Stimulated activated CD8-positive, alpha-beta memory T cell treated with anti-CD3 and anti-CD28 coated beads, Interleukin-12 subunit alpha, Interleukin-12 subunit beta, amount 100 ng/mL, for 24 hours (primary cell): ENCODE measurements at regions not wholly inside any gene's neighbourhood (a gene's known extent, or its start where the extent isn't known, plus 50 kb on each side); places are given as distances from the start of the nearest gene placed in this dataset.
"Not testable (repeated sequence)": the region's sequence is repeated elsewhere in the genome, so short reads cannot be mapped to it uniquely, and the experiment has no call there.

Experiments used
- DNase-seq: peaks from one replicate; pipeline ENCODE4 v3.0.0-alpha.2; 2020; ENCODE audit errors: extremely low read depth

- no peak for DNase-seq
Observed at GRCh38 chr6:137655291-137655690, 161.1 kb upstream of the OLIG3 start.

DNA sequence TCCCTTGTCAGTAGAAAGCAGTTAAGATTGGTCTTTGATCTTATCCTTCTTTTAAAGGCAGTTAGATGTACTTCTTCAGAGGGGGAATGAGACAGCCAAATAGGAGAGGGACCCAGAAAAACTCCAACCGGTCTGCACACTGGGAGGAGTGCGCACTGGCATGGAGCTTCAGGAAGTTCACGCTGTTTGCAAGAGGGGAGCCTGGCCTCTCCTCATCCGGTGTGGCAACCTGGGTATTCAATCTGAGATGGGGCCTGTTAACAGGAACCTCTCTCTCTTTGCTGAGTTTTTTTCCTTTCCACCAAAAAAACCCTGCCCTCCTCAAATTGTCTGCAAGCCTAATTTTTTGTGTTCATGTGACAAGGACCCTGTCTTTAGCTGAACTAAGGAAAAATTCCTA, 162.5 kb upstream of the OLIG3 start:
- DNase-seq: no peak

DNA sequence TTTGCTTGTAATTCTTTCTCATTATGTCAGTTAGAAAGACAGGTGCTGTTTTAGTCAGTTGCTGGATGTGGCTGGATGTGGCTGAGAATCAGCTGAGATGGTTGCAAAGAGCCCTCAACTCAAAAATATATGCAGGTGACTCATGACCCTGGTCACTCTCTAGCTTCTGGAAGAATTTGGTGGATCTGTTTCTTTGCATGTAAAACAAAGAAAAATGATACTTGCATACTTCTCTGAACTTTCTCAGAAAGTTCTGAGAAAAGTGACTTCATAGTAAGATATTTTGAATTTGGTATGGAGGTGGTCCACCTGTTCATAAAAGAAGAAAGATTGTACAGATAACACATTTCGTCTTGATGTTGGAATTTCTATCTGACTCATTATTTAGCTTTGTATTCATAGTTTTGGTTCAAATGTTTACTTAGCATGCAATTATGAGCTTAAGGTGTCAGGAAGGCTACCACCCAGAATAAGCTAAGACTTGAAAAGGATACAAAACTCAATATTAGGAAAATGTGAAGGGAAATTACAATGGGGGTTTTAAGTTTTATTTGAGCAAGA, 163.2 kb upstream of the OLIG3 start:
- no peak for DNase-seq

GRCh38 chr6:137658287-137658686, 164.1 kb upstream of the OLIG3 start:
- no peak for DNase-seq

- DNase-seq: no peak
Observed at GRCh38 chr6:137659871-137660270, 165.7 kb upstream of the OLIG3 start.

DNA sequence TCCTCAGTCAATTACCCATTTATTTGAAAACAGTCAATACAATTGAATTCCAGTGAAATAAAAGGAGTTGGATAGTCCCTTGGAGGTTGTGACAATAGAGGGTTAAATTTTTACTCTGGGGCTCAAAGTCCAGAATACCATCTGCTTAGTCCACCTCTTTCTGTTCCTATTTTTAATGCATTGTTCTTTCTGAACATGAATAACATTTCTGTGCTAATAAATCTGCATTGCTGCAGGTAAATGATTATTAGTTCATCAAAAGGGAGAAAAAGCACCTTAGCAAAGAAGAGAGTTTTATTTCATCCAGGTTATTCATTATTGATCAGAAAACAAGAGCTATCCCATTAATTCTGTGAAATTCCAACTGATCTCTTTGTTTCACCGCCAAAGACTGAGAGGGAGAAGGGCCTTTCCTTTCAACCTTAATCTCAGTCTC, 166.1 kb upstream of the OLIG3 start:
- no peak for DNase-seq

GRCh38 chr6:137661601-137662000, 167.4 kb upstream of the OLIG3 start:
- DNase-seq: peak; percentile 12

- DNase-seq: no peak
Observed at GRCh38 chr6:137664183-137664582, 170.0 kb upstream of the OLIG3 start.

GRCh38 chr6:137665342-137665934, 171.2 kb upstream of the OLIG3 start:
- DNase-seq: no peak

DNA sequence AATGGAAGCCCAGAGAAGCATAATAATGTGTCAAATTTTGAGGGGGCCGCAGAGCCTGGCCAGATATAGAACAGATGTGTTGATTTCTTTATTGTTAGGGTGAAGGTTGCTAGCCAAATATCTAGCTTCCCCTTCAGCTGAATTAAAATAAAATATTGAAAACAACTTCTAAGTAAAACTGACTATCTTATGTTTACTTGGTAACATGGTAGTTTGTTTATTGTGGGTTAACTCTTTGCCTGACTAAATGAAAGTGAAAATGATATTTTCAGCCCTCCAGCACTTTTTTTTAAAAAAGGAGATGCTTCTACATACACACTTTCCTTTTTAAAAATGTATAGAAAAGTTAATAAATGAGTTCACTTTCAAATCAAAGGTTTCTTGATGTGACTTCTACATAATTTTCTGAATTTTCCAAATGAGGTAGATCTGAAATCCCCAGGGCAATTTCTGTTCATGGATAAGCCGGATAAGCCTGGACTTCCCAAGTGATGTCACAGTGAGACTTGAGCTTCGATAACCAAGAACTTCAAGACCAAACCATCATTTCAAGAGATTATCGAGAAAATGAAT, 172.1 kb upstream of the OLIG3 start:
- no peak for DNase-seq

DNA sequence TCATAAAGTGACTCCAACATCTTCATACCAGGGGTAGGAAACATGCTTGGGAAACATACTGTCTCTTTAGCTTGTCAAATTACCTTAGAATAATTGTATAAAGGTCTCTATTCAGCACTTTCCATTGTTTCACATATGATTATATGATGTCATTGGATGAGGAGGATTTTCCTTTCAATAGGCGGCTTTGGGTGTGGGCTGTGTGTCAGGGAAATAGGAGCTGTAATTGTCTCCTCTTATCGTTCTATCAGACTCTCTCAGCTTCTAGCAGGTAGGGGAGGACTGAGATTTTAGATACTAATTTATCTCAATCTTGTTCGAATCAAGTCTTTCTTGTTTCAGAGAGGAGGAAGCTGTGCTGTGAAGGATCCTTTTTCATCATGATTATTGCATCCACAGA, 179.4 kb upstream of the OLIG3 start:
- DNase-seq: no peak

- no peak for DNase-seq
Observed at GRCh38 chr6:137676888-137677287, 182.7 kb upstream of the OLIG3 start.

GRCh38 chr6:137677709-137678108, 183.5 kb upstream of the OLIG3 start:
- DNase-seq: no peak

GRCh38 chr6:137678451-137678850, 184.3 kb upstream of the OLIG3 start:
- DNase-seq: no peak

DNA sequence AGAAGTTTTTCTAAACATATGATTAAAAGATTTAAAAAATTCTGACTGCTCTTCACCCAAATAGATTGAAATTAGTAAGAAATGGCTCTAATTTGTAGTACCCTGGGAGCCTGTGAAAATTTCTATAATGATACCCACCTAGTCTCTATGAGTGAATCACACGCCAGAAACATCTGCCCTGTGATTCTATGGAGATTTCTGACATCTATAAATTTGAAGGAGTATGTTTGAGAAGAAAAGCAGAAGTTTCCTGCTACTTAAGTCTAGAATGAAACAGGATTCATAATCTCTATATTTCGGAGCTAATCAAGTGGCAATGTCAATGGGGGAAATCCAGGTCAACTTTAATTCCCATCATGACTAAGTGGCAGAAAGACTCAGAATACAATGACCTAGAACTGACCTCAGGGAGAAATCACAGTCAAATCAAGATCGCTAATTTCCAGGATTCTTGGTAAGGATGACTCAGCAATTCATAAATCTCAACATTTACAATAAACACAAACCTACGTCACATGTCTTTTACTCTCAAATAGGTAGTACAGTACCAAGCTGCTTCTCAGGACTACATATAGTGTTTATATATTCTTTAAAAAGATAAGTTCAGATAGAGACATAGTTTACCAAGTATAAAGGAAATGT, 186.2 kb upstream of the TNFAIP3 start:
- no peak for DNase-seq

GRCh38 chr6:137681445-137682009, 185.5 kb upstream of the TNFAIP3 start:
- no peak for DNase-seq

- not testable (repeated sequence) for DNase-seq
Observed at GRCh38 chr6:137682658-137683057, 184.4 kb upstream of the TNFAIP3 start.

DNA sequence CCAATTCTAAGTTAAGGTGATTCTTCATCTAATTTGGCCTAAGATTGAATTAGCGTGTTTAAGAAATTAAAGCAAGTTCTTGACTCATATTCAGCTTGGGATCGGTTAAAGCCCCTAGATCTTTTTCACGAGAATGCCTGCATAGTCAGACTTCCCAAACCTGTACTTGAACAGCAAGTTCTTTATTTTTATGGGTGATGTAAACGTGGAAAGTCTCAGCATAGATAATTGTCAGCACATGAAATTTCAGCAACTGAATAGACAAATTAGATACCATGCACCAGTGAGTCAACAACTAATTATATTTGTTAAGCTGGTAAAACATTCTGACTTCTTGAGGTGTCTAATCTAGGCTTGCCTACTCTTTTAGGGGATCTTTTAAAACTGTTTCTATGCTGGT, 183.1 kb upstream of the TNFAIP3 start:
- no peak for DNase-seq

DNA sequence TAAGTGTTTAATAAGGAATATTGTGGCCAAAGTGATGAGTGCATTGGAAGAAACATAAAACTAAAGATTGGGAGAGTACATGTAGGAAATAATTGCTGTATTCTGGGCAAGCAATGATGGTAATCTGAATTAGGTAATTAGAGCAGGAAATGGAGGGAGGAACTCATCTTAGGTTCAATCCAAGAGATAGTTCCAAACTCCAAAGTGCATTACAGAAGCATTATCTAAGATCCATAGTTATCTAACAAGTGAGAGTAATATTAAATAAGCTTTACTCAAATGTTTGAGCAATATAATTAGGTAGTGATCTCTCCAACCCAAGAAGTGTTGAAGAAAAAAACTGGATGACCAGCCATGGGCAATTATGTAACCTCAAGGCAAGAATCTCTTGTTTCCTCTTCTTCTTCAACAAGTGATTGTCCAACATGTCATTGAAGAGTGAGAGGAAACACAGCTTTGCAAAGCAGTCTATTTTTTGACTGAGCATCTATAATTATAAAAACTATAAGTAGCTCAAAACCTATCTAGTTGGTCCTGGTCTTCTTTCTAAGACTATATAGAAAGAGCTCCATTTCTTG, 181.2 kb upstream of the TNFAIP3 start:
- DNase-seq: no peak

DNA sequence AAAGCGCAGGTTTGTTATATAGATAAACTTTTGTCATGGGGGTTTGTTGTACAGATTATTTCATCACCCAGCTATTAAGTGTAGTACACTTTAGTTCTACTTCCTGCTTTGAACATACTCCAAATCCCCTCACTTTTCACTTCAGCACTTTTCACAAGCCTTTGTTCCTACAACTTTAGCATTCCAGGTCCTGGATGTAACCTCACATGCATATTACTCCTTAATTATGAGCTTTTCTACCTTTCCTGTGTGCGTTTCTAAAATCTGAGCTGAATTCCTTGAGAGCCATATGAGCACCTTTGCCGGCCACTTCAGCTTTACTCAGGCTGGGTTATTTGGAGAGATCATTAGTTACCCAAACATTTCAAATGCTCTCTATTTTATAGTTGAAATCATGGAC, 179.2 kb upstream of the TNFAIP3 start:
- no peak for DNase-seq

- no peak for DNase-seq
Observed at GRCh38 chr6:137688230-137688971, 178.7 kb upstream of the TNFAIP3 start.

GRCh38 chr6:137689377-137689776, 177.7 kb upstream of the TNFAIP3 start:
- no peak for DNase-seq
